ENCODE measurements at regions not wholly inside any gene's neighbourhood (a gene's known extent, or its start where the extent isn't known, plus 50 kb on each side); places are given as distances from the start of the nearest gene placed in this dataset.
"Not testable (repeated sequence)": the region's sequence is repeated elsewhere in the genome, so short reads cannot be mapped to it uniquely, and the experiment has no call there.

- not testable (repeated sequence) for TF ChIP-seq TCF4 (CRISPR knock-in tag; IDR thresholded peaks at IDR 0.05; ENCODE audit: borderline replicate concordance); ZNF565 (CRISPR knock-in tag; conservative IDR thresholded peaks at IDR 0.05; ENCODE audit: low read depth); ZNF8 (CRISPR knock-in tag; IDR thresholded peaks at IDR 0.05); RARB (CRISPR knock-in tag; IDR thresholded peaks at IDR 0.05); BACH2 (CRISPR knock-in tag; IDR thresholded peaks at IDR 0.05; ENCODE audit: borderline replicate concordance); CSDC2 (CRISPR knock-in tag; IDR thresholded peaks at IDR 0.05); ZFP30 (CRISPR knock-in tag; IDR thresholded peaks at IDR 0.05); ZNF70 (CRISPR knock-in tag; IDR thresholded peaks at IDR 0.05); PATZ1 (CRISPR knock-in tag; IDR thresholded peaks at IDR 0.05; ENCODE audit: borderline replicate concordance); GLIS3 (CRISPR knock-in tag; IDR thresholded peaks at IDR 0.05); ZFP3 (CRISPR knock-in tag; IDR thresholded peaks at IDR 0.05); CSRNP3 (CRISPR knock-in tag; IDR thresholded peaks at IDR 0.05)
Observed at GRCh38 chr2:111496860-111497259, 376.1 kb downstream of the BCL2L11 start.

All from SK-N-SH treated with all-trans-retinoic acid at 6 μM for 48 hours (cell line).